ENCODE measurements at regions not wholly inside any gene's neighbourhood (a gene's known extent, or its start where the extent isn't known, plus 50 kb on each side); places are given as distances from the start of the nearest gene placed in this dataset.

DNA sequence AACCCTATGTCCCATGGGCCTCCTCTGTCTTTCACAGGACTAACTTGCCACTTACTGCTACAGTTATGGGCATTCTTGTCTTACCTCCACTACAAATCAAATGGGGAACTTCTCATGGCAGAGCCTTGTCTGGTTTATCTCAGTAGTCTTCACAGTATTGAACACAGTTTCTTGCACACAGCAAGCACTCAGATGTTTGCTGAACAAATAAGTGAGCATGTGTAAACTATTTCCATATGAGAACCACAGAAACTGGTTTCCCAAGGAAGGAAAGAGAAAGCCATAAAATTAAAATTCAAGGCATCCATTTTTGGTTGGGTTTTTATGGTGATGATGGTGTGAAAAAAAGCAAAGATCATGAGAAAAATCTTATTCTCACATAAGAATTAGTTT lies 189.2 kb downstream of the MEX3B start:
- Mint-ChIP-seq H3K4me3 (no peak overlapping the region), H3K27ac (no peak overlapping the region), H3K9me3 (no peaks in the 10 kb centered on the region), H3K4me1 (ENCODE audit: low read depth) (no peaks in the 10 kb centered on the region), H3K27me3 (no peaks in the 10 kb centered on the region), H3K36me3 (ENCODE audit: low read depth) (no peaks in the 10 kb centered on the region)
- intact Hi-C loops (cut with micrococcal nuclease) = no loop called here

DNA sequence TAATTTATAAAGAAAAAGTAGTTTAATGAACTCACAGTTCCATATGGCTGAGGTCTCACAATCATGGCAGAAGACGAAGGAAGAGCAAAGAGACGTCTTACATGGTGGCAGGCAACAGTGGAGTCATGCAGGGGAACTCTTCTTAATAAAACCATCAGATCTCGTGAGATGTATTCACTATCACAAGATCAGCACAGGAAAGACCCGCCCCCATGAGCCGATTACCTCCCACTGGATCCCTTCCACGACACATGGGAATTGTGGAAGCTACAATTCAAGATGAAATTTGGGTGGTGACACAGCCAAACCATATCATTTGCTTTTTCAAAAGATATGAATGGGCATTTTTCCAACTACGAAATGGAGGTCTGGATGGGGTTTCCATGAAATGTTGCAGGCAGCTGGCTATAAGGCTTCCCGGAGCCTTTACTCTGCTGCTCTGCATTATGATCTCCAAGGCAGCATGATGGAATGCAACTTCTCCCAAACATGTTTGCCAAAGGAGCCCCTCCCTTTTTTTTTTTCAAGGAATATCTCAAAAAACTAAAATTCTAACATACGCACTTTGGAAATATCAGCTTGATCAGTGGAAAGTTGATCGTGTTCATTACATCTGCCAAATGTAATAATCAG lies 189.7 kb downstream of the MEX3B start:
- no peak overlapping the region for H3K4me3 Mint-ChIP-seq
- H3K36me3 Mint-ChIP-seq (ENCODE audit: low read depth) = no peaks in the 10 kb centered on the region
- H3K4me1 Mint-ChIP-seq (ENCODE audit: low read depth) = no peaks in the 10 kb centered on the region
- H3K27me3 Mint-ChIP-seq = no peaks in the 10 kb centered on the region
- intact Hi-C loops (cut with micrococcal nuclease) = no loop called here
- H3K27ac Mint-ChIP-seq = no peak overlapping the region
- no peaks in the 10 kb centered on the region for H3K9me3 Mint-ChIP-seq

DNA sequence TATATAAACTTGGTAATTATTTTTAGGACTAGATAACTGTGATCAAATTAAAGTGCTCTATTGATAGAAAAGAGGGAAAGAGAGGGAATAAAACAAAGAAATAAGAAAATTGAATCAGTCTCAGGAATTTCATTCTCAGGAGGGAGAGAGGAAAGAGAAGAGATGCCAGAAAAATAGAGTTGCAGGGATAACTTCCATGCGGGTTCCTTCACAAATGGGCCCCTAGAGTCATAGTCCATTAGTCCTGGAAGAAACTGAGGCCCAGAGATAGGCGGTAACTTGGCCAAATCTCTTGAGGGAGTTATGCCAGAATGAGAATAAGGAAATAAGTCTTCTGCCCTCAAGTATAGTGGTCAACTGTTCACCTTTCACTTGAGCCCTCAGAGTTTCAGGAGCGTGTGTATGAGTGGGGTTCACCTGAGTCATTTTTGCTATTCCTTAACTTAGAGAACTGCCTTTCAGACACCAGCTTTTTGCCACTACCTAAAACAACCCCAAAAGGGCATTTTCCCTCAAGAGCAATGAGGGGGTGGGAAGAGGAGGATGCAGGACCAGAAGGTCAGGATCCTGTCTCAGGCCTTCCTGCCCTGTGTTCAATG lies 192.6 kb downstream of the MEX3B start:
- Mint-ChIP-seq H3K4me3 (no peak overlapping the region), H3K27me3 (no peaks in the 10 kb centered on the region), H3K36me3 (ENCODE audit: low read depth) (no peaks in the 10 kb centered on the region), H3K9me3 (no peaks in the 10 kb centered on the region), H3K4me1 (ENCODE audit: low read depth) (peaks cover 4% of the 10 kb centered on the region), H3K27ac (no peak overlapping the region)
- intact Hi-C loops (cut with micrococcal nuclease) = no loop called here

DNA sequence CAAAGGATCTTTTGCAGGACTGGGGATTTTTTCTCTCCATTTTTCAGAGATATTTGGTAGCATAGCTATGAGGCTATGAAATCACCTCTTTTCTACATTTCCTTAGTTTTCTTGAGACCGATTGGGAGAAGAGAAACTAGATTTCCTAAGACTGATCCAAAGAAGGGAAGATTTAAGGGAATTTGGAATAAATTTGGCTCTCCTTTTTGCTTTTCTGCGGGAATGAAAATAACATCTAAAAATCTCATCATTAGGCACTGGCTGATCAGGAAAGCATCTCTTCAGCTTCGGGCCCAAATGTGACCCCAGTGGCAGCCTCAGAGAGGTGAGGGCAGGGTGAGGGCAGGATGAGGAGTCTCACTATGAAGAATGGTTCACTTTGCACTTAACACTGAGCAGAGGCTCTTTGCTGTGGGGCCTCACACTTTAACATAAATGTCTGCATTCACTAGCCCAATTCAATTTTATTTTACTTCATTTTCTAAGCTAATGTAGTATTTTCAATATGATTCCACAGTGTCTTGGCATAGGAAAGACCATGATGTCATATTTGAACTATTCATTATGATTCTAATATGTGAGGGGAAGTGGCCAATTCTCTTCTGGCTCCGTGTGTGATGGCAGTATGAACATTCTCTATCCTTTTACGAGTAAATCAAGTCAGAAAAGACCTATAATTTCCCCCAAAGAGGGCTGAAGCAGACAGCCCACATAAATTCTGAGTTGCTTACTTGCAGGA lies 193.2 kb downstream of the MEX3B start:
- no peak overlapping the region for H3K27ac Mint-ChIP-seq
- no peaks in the 10 kb centered on the region for H3K9me3 Mint-ChIP-seq
- H3K4me1 Mint-ChIP-seq (ENCODE audit: low read depth) = peaks cover 4% of the 10 kb centered on the region
- no peaks in the 10 kb centered on the region for H3K36me3 Mint-ChIP-seq (ENCODE audit: low read depth)
- intact Hi-C loops (cut with micrococcal nuclease) = no loop called here
- H3K27me3 Mint-ChIP-seq = no peaks in the 10 kb centered on the region
- H3K4me3 Mint-ChIP-seq = no peak overlapping the region

DNA sequence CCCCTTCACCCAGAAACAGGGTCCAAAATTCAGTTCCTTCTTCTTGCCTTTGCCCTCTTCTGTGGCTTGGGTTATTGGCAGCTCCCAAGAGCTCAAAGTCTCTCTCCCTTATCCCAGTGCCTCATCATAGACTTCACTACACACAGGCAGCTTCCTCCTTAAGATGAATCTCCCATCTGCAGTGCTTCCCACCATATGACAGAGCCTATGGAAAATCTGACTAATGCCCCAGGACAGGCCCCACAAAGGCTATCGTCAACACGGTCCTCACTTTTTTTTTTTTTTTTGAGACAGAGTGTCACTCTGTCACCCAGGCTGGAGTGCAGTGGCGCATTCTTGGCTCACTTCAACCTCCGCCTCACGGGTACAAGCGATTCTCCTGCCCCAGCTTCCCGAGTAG lies 194.1 kb downstream of the MEX3B start:
- Mint-ChIP-seq H3K9me3 (no peaks in the 10 kb centered on the region), H3K27me3 (no peaks in the 10 kb centered on the region), H3K4me1 (ENCODE audit: low read depth) (peaks cover 4% of the 10 kb centered on the region), H3K36me3 (ENCODE audit: low read depth) (no peaks in the 10 kb centered on the region), H3K27ac (no peak overlapping the region), H3K4me3 (no peak overlapping the region)
- intact Hi-C loops (cut with micrococcal nuclease) = no loop called here

DNA sequence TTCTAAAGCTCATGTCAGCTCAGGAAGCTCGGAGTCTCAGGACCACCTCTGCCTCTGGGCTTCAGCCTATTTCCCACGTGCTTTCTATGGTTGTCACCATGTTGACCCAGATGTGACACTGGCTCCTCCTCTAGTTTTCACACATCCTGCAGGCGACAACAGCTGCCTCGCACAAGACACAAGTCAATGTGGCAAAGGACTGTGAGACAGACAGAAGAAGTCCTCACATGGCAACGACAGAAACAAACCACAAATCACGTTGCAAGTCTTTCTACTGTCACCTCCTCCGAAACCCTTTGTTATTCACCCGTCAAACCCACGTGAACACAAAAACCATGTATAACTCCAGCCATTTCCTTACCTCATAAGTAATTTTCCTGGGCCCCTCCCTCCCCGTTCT lies 194.5 kb downstream of the MEX3B start:
- Mint-ChIP-seq H3K36me3 (ENCODE audit: low read depth) (no peaks in the 10 kb centered on the region), H3K4me1 (ENCODE audit: low read depth) (peaks cover 4% of the 10 kb centered on the region), H3K27me3 (no peaks in the 10 kb centered on the region), H3K27ac (no peak overlapping the region), H3K4me3 (no peak overlapping the region), H3K9me3 (no peaks in the 10 kb centered on the region)
- intact Hi-C loops (cut with micrococcal nuclease) = no loop called here

DNA sequence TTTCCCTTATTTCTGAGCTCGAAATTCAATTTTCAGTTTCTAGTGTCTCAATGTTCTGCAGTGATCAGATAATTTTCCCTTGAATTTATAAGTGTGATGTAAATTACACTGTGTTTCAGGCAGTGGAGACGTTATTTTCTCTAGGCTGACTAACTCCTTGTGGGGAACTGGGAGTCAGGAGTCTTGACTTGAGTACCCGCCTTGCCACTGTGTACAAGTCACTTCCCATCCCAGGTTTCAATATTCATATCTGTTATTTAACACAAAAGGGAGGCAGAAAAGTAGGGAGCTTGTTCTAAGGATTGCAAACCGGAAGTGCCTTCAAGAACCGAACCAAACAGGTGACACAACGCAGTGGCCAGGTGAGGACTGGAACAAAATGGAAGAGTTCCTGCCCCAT lies 196.5 kb downstream of the MEX3B start:
- Mint-ChIP-seq H3K27me3 (no peaks in the 10 kb centered on the region), H3K36me3 (ENCODE audit: low read depth) (no peaks in the 10 kb centered on the region), H3K27ac (no peak overlapping the region), H3K4me1 (ENCODE audit: low read depth) (peaks cover 16% of the 10 kb centered on the region), H3K9me3 (no peaks in the 10 kb centered on the region), H3K4me3 (no peak overlapping the region)
- intact Hi-C loops (cut with micrococcal nuclease) = no loop called here

DNA sequence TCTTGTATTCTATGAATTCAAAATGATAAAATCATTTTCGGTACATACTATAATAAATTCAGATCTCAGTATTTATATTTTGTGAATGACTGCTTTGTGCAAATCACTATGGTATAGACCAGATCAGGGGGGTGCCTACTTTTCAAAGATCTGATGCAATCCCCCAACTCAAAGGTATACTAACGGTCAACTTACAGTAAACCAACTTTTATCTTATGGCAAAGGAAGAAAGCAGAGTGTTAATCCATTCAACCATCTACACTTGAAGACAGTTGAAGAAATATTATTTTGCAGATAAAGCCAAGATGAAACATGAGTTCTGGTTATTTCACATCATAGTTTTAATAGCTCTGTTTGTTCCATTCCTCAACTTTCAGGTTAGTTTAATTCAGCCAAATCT lies 197.1 kb downstream of the MEX3B start:
- Mint-ChIP-seq H3K27ac (no peak overlapping the region), H3K4me1 (ENCODE audit: low read depth) (peaks cover 16% of the 10 kb centered on the region), H3K27me3 (no peaks in the 10 kb centered on the region), H3K4me3 (no peak overlapping the region), H3K36me3 (ENCODE audit: low read depth) (no peaks in the 10 kb centered on the region), H3K9me3 (no peaks in the 10 kb centered on the region)
- intact Hi-C loops (cut with micrococcal nuclease) = no loop called here

DNA sequence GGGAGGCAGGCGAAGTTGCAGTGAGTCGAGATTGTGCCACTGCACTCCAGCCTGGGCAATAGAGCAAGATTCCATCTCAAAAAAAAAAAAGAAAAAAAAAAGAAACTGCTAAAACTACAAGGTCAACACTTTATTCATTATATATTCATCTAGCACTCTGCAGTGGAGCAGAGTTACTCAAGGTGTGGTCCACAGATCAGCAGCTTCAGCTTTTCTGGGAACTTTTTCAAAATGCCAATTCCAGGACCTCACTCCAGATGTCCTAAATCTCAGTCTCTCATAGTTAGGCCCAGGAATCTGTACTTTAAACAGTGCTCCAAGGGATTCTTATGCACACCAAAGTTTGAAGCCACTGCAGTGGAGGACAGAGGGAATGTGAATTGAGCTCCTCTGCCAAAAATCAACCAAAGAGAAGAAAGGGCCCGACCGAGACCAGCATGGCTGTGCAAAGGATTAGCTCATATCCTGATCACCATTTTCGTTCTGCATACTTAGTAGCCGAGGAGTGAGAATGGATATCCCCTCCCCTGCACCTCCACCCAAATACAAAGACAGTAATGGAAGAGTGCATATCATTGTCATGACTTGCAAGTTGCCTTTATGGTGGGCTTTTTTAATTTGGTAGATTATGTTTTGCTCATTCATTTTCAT lies 201.9 kb downstream of the MEX3B start:
- peaks cover 11% of the 10 kb centered on the region for H3K4me1 Mint-ChIP-seq (ENCODE audit: low read depth)
- H3K4me3 Mint-ChIP-seq = no peak overlapping the region
- no peaks in the 10 kb centered on the region for H3K9me3 Mint-ChIP-seq
- intact Hi-C loops (cut with micrococcal nuclease) = no loop called here
- H3K27ac Mint-ChIP-seq = no peak overlapping the region
- H3K27me3 Mint-ChIP-seq = no peaks in the 10 kb centered on the region
- no peaks in the 10 kb centered on the region for H3K36me3 Mint-ChIP-seq (ENCODE audit: low read depth)

DNA sequence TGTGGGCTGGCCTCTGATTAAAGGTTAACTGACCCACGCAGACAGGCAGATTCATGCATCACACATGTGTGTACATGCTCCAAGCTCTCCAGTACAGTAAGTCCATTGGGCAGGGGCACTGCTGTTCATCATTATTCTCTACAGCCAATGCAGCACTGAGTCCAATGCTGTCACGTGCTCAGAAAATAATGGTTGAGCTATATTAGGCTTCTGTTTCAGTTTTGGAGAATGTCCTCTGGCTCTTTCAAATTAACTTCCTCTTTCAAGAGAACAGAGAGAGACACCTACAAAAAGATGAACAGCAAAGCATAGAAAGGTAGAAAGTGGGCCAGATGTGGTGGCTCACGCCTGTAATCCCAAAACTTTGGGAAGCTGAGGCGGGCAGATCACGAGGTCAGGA lies 202.6 kb downstream of the MEX3B start:
- intact Hi-C loops (cut with micrococcal nuclease) = no loop called here
- no peaks in the 10 kb centered on the region for H3K27me3 Mint-ChIP-seq

DNA sequence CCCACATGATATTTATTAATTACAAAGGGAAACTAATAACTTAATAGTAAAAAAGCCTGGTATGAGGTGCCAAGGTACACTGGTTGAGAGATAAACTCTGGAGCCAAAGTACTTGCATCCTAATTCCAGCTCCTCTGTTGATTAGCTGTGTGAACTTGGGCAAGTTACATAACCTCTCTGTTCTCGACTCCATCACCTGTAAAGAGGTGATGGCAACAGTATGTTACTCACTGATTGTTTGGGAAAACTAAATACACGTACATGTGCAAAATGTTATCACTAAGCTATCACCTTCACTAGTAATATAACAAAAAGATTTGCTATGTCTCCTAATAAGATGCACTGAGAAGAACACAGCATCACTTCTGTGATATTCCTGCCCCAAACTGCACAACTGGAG lies 206.4 kb downstream of the MEX3B start:
- Mint-ChIP-seq H3K4me3 (no peak overlapping the region), H3K27ac (no peak overlapping the region), H3K9me3 (no peaks in the 10 kb centered on the region), H3K4me1 (ENCODE audit: low read depth) (no peaks in the 10 kb centered on the region), H3K27me3 (no peaks in the 10 kb centered on the region), H3K36me3 (ENCODE audit: low read depth) (no peaks in the 10 kb centered on the region)
- intact Hi-C loops (cut with micrococcal nuclease) = no loop called here

More for the DNA sequence above, 202.6 kb downstream of the MEX3B start:
- Mint-ChIP-seq H3K4me1 (ENCODE audit: low read depth) (peaks cover 11% of the 10 kb centered on the region), H3K36me3 (ENCODE audit: low read depth) (no peaks in the 10 kb centered on the region), H3K4me3 (no peak overlapping the region), H3K27ac (no peak overlapping the region), H3K9me3 (no peaks in the 10 kb centered on the region)

DNA sequence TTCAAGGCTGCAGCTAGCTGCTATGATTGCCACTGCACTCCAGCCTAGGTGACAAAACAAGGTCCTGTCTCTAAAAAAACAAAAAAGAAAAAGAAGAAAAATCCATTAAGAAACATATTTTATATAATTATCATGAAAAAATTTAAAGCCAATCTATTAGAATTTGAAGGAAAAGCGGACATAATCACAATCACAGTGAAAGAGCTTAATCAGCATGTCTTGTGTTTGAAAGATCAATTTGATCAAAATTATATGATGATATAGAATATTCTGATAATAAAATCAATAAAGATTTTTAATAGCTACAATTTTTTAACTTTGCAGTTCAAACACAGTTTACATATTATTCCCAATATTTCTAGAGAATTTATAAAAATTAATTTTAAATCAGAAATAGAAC lies 210.1 kb downstream of the MEX3B start:
- Mint-ChIP-seq H3K36me3 (ENCODE audit: low read depth) (no peaks in the 10 kb centered on the region), H3K4me1 (ENCODE audit: low read depth) (no peaks in the 10 kb centered on the region), H3K27me3 (no peaks in the 10 kb centered on the region), H3K4me3 (no peak overlapping the region), H3K9me3 (no peaks in the 10 kb centered on the region), H3K27ac (no peak overlapping the region)
- intact Hi-C loops (cut with micrococcal nuclease) = no loop called here

DNA sequence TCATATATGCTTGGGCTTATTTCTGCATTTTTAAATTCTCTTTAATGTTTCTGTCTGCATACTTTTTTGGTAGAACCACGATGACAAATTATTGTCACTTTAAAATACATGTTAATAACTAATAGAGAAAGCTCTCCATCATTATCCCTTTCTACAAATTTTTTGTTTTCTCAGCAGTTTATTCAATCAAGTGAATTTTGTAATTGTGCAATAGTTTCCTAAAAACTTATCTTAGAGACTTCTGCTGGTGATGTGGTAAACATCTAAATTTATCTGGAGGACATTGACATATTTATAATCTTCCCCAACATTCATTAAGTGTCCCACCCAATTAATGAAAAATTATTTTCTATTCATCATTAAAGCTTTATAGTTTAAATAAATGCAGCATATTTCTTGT lies 215.3 kb downstream of the MEX3B start:
- H3K27me3 Mint-ChIP-seq = no peaks in the 10 kb centered on the region
- no peaks in the 10 kb centered on the region for H3K4me1 Mint-ChIP-seq (ENCODE audit: low read depth)
- intact Hi-C loops (cut with micrococcal nuclease) = no loop called here
- H3K4me3 Mint-ChIP-seq = no peak overlapping the region
- H3K36me3 Mint-ChIP-seq (ENCODE audit: low read depth) = no peaks in the 10 kb centered on the region
- H3K9me3 Mint-ChIP-seq = no peaks in the 10 kb centered on the region
- H3K27ac Mint-ChIP-seq = no peak overlapping the region

DNA sequence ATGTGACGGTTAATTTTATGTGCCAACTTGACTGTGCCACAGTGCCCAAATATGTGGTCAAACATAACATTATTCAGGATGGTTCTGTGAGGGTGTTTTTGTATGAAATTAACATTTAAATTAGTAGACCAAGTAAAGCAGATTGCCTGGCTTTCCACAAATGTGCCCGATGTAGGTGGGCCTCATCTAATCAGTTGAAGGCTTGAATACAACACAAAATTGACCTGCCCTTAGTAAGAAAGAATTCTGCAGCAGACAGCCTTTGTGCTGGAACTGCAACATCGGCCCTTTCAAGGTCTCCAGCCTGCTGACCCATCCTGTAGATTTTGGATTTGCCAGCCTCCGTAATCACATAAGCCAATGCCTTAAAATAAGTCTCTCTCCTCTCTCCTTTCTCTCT lies 215.9 kb downstream of the MEX3B start:
- Mint-ChIP-seq H3K27ac (no peak overlapping the region), H3K4me1 (ENCODE audit: low read depth) (no peaks in the 10 kb centered on the region), H3K27me3 (no peaks in the 10 kb centered on the region), H3K9me3 (no peaks in the 10 kb centered on the region), H3K4me3 (no peak overlapping the region), H3K36me3 (ENCODE audit: low read depth) (no peaks in the 10 kb centered on the region)
- intact Hi-C loops (cut with micrococcal nuclease) = no loop called here

Data from dendritic cell treated with granulocyte-macrophage colony-stimulating factor and Interleukin-4, amounts not matched to agents 40 ng/mL and 50 ng/mL, for 4 days (primary cell).